Thyroid gland (tissue), 4 donors: ENCODE measurements at regions not wholly inside any gene's neighbourhood (a gene's known extent, or its start where the extent isn't known, plus 50 kb on each side); places are given as distances from the start of the nearest gene placed in this dataset.

Source experiments
- CTCF ChIP-seq, 6 experiments: fragments of 200-600 bp in 3 of 6; fragments of 450-650 bp in 3 of 6; sonication (generic) in 3 of 6; IDR thresholded peaks; one replicate each; pipeline ENCODE4 v1.5.1; 2016 to 2019; ENCODE audit warnings: antibody characterized with exemption in 6 of 6, mild to moderate bottlenecking in 2 of 6, inconsistent platforms in 1 of 6, moderate library complexity in 1 of 6
- POLR2A ChIP-seq, 2 donors: fragments of 450-650 bp; IDR thresholded peaks; one replicate each; pipeline ENCODE4 v1.6.1; 2017; ENCODE audit warnings: antibody characterized with exemption in 2 of 2, mild to moderate bottlenecking in 2 of 2, moderate library complexity in 1 of 2

- TF ChIP-seq CTCF (IDR thresholded peaks at IDR 0.05), result no peak
- TF ChIP-seq POLR2A (IDR thresholded peaks at IDR 0.05), result no peak
Measured at GRCh38 chr2:144307711-144308110, 212.2 kb downstream of the ZEB2 start.
